ENCODE measurements at regions not wholly inside any gene's neighbourhood (a gene's known extent, or its start where the extent isn't known, plus 50 kb on each side); places are given as distances from the start of the nearest gene placed in this dataset.
"Not testable (repeated sequence)": the region's sequence is repeated elsewhere in the genome, so short reads cannot be mapped to it uniquely, and the experiment has no call there.

GRCh38 chr2:234172066-234172465 lies 121.6 kb downstream of the SPP2 start:
- H3K27ac ChIP-seq (ENCODE audit: low read length) = no peak overlapping the region
- 87% methylated on average over 10 of the region's 10 CpGs for WGBS (ENCODE audit: insufficient coverage)

GRCh38 chr2:234171666-234172065 lies 121.2 kb downstream of the SPP2 start:
- Histone ChIP-seq H3K36me3 (ENCODE audit: control insufficient read depth, insufficient read depth, low read length) (no peaks in the 10 kb centered on the region), H3K4me3 (ENCODE audit: low read length) (no peak overlapping the region), H3K27me3 (ENCODE audit: control insufficient read depth, insufficient read depth, low read length) (no peaks in the 10 kb centered on the region), H3K9me3 (ENCODE audit: control insufficient read depth, insufficient read depth, low read length) (no peaks in the 10 kb centered on the region), H3K27ac (ENCODE audit: low read length) (no peak overlapping the region), H3K4me1 (ENCODE audit: control insufficient read depth, insufficient read depth, low read length) (no peaks in the 10 kb centered on the region)
- peaks cover 0 to 9% of the 10 kb centered on the region in 2 donors for H3K27me3 Mint-ChIP-seq (ENCODE audit: low read depth in 2 of 2)
- no peak overlapping the region for H3K4me3 Mint-ChIP-seq
- H3K27ac Mint-ChIP-seq = no peak overlapping the region
- no peaks in the 10 kb centered on the region for H3K9me3 Mint-ChIP-seq
- intact Hi-C loops (cut with micrococcal nuclease) = no loop called here
- ATAC-seq = no peak
- 94% methylated on average over 14 of the region's 14 CpGs for WGBS (ENCODE audit: insufficient coverage)
- no peaks in the 10 kb centered on the region for H3K4me1 Mint-ChIP-seq
- TF ChIP-seq CTCF (IDR thresholded peaks at IDR 0.05) = no peak
- DNase-seq = no peak
- H3K36me3 Mint-ChIP-seq = no peaks in the 10 kb centered on the region

More at GRCh38 chr2:234172066-234172465, 121.6 kb downstream of the SPP2 start:
- no peaks in the 10 kb centered on the region for H3K4me1 Mint-ChIP-seq
- no peaks in the 10 kb centered on the region for H3K27me3 ChIP-seq (ENCODE audit: control insufficient read depth, insufficient read depth, low read length)
- H3K4me3 ChIP-seq (ENCODE audit: low read length) = no peak overlapping the region
- intact Hi-C loops (cut with micrococcal nuclease) = no loop called here
- no peaks in the 10 kb centered on the region for H3K9me3 Mint-ChIP-seq
- TF ChIP-seq CTCF (IDR thresholded peaks at IDR 0.05) = no peak
- peaks cover 0 to 9% of the 10 kb centered on the region in 2 donors for H3K27me3 Mint-ChIP-seq (ENCODE audit: low read depth in 2 of 2)
- H3K36me3 ChIP-seq (ENCODE audit: control insufficient read depth, insufficient read depth, low read length) = no peaks in the 10 kb centered on the region
- ATAC-seq (no peak), DNase-seq (no peak)
- H3K27ac Mint-ChIP-seq = no peak overlapping the region
- H3K9me3 ChIP-seq (ENCODE audit: control insufficient read depth, insufficient read depth, low read length) = no peaks in the 10 kb centered on the region
- no peaks in the 10 kb centered on the region for H3K4me1 ChIP-seq (ENCODE audit: control insufficient read depth, insufficient read depth, low read length)
- H3K36me3 Mint-ChIP-seq = no peaks in the 10 kb centered on the region
- H3K4me3 Mint-ChIP-seq = no peak overlapping the region

- no peak overlapping the region for H3K27ac ChIP-seq (ENCODE audit: low read length)
- 80% methylated on average over 1 of the region's 1 CpG for WGBS (ENCODE audit: insufficient coverage)
- Mint-ChIP-seq H3K4me1 (peaks cover 3 to 13% of the 10 kb centered on the region in 2 donors), H3K27me3 (ENCODE audit: low read depth in 2 of 2) (peaks cover 0 to 8% of the 10 kb centered on the region in 2 donors), H3K27ac (no peak overlapping the region), H3K4me3 (no peak overlapping the region), H3K9me3 (no peaks in the 10 kb centered on the region), H3K36me3 (no peaks in the 10 kb centered on the region)
- DNase-seq (no peak), ATAC-seq (no peak)
- TF ChIP-seq CTCF (IDR thresholded peaks at IDR 0.05) = no peak
- no peaks in the 10 kb centered on the region for H3K9me3 ChIP-seq (ENCODE audit: control insufficient read depth, insufficient read depth, low read length)
- no peak overlapping the region for H3K4me3 ChIP-seq (ENCODE audit: low read length)
- intact Hi-C loops (cut with micrococcal nuclease) = no loop called here
- no peaks in the 10 kb centered on the region for H3K27me3 ChIP-seq (ENCODE audit: control insufficient read depth, insufficient read depth, low read length)
- H3K36me3 ChIP-seq (ENCODE audit: control insufficient read depth, insufficient read depth, low read length) = no peaks in the 10 kb centered on the region
- H3K4me1 ChIP-seq (ENCODE audit: control insufficient read depth, insufficient read depth, low read length) = peaks cover 8% of the 10 kb centered on the region
Observed at GRCh38 chr2:234169674-234170073, 119.2 kb downstream of the SPP2 start.

- H3K9me3 ChIP-seq (ENCODE audit: control insufficient read depth, insufficient read depth, low read length); H3K36me3 Mint-ChIP-seq; H3K4me3 Mint-ChIP-seq; H3K27me3 Mint-ChIP-seq (ENCODE audit: low read depth in 2 of 2); H3K27ac Mint-ChIP-seq; H3K27ac ChIP-seq (ENCODE audit: low read length); DNase-seq; H3K36me3 ChIP-seq (ENCODE audit: control insufficient read depth, insufficient read depth, low read length); intact Hi-C loops (cut with micrococcal nuclease); H3K27me3 ChIP-seq (ENCODE audit: control insufficient read depth, insufficient read depth, low read length); H3K4me3 ChIP-seq (ENCODE audit: low read length); ATAC-seq; H3K9me3 Mint-ChIP-seq: not testable (repeated sequence)
- 98% methylated on average over 3 of the region's 8 CpGs for WGBS (ENCODE audit: insufficient coverage)
- peaks cover 16% of the 10 kb centered on the region for H3K4me1 ChIP-seq (ENCODE audit: control insufficient read depth, insufficient read depth, low read length)
- H3K4me1 Mint-ChIP-seq = peaks cover 6 to 21% of the 10 kb centered on the region in 2 donors
Observed at GRCh38 chr2:234168605-234169570, 118.4 kb downstream of the SPP2 start.

Data from natural killer cell (primary cell).